ENCODE measurements at regions not wholly inside any gene's neighbourhood (a gene's known extent, or its start where the extent isn't known, plus 50 kb on each side); places are given as distances from the start of the nearest gene placed in this dataset.

DNA sequence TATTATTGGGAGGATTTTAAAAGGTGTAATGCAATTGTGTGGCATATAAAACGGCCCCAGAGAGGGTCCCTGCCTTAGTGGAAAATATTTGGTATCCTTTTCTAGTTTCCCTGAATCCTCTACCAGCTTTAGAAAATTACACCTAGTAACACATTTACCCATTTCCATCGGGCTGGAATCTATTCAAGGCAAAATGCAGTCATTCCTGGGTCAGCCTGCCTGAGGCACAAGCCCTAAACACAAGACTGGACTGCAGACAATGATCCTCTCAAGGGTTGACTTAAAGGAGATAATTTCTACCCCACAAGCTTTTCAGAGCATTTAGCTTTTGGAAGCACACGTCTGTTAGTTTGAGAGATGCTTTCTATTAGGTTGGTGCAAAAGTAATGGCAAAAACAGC is 124.4 kb upstream of the ADAMTSL1 start (continued):
- TF ChIP-seq SMAD3 (CRISPR knock-in tag; IDR thresholded peaks at IDR 0.05; ENCODE audit: borderline replicate concordance), result no peak

- Mint-ChIP-seq H3K27ac (no peak overlapping the region), H3K9me3 (no peaks in the 10 kb centered on the region), H3K4me1 (peaks cover 7% of the 10 kb centered on the region), H3K36me3 (no peaks in the 10 kb centered on the region), H3K4me3 (no peak overlapping the region), H3K27me3 (ENCODE audit: low read depth) (no peaks in the 10 kb centered on the region)
- ChIA-PET CTCF (no interaction called here), POLR2A (no interaction called here)
- TF ChIP-seq NR2C2 (CRISPR knock-in tag; IDR thresholded peaks at IDR 0.05), result no peak
- no peak for TF ChIP-seq ATF1 (CRISPR knock-in tag; IDR thresholded peaks at IDR 0.05)
- TF ChIP-seq PRRX2 (CRISPR knock-in tag; IDR thresholded peaks at IDR 0.05), result no peak
- TF ChIP-seq TP53 (CRISPR knock-in tag; IDR thresholded peaks at IDR 0.05), result no peak
- TF ChIP-seq USF1 (CRISPR knock-in tag; IDR thresholded peaks at IDR 0.05), result no peak
- TF ChIP-seq, protein P1, sequence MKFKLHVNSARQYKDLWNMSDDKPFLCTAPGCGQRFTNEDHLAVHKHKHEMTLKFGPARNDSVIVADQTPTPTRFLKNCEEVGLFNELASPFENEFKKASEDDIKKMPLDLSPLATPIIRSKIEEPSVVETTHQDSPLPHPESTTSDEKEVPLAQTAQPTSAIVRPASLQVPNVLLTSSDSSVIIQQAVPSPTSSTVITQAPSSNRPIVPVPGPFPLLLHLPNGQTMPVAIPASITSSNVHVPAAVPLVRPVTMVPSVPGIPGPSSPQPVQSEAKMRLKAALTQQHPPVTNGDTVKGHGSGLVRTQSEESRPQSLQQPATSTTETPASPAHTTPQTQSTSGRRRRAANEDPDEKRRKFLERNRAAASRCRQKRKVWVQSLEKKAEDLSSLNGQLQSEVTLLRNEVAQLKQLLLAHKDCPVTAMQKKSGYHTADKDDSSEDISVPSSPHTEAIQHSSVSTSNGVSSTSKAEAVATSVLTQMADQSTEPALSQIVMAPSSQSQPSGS (CRISPR knock-in tag; IDR thresholded peaks at IDR 0.05; ENCODE audit: borderline replicate concordance, low read depth), result no peak
- TF ChIP-seq, protein P2, sequence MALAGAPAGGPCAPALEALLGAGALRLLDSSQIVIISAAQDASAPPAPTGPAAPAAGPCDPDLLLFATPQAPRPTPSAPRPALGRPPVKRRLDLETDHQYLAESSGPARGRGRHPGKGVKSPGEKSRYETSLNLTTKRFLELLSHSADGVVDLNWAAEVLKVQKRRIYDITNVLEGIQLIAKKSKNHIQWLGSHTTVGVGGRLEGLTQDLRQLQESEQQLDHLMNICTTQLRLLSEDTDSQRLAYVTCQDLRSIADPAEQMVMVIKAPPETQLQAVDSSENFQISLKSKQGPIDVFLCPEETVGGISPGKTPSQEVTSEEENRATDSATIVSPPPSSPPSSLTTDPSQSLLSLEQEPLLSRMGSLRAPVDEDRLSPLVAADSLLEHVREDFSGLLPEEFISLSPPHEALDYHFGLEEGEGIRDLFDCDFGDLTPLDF (CRISPR knock-in tag; IDR thresholded peaks at IDR 0.05), result no peak
- no peak for TF ChIP-seq NR1H2 (CRISPR knock-in tag; IDR thresholded peaks at IDR 0.05)
- no peak for TF ChIP-seq ZNF317 (CRISPR knock-in tag; IDR thresholded peaks at IDR 0.05; ENCODE audit: borderline replicate concordance, low read depth)
- no peak for TF ChIP-seq ZNF281 (CRISPR knock-in tag; IDR thresholded peaks at IDR 0.05)
- TF ChIP-seq FOXK1 (CRISPR knock-in tag; IDR thresholded peaks at IDR 0.05), result no peak
- TF ChIP-seq, protein P3, sequence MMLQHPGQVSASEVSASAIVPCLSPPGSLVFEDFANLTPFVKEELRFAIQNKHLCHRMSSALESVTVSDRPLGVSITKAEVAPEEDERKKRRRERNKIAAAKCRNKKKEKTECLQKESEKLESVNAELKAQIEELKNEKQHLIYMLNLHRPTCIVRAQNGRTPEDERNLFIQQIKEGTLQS (CRISPR knock-in tag; conservative IDR thresholded peaks at IDR 0.05), result no peak
- no peak for TF ChIP-seq NFE2L1 (CRISPR knock-in tag; IDR thresholded peaks at IDR 0.05)
- no peak for TF ChIP-seq KAT7 (CRISPR knock-in tag; IDR thresholded peaks at IDR 0.05; ENCODE audit: borderline replicate concordance)
- TF ChIP-seq, protein P4, sequence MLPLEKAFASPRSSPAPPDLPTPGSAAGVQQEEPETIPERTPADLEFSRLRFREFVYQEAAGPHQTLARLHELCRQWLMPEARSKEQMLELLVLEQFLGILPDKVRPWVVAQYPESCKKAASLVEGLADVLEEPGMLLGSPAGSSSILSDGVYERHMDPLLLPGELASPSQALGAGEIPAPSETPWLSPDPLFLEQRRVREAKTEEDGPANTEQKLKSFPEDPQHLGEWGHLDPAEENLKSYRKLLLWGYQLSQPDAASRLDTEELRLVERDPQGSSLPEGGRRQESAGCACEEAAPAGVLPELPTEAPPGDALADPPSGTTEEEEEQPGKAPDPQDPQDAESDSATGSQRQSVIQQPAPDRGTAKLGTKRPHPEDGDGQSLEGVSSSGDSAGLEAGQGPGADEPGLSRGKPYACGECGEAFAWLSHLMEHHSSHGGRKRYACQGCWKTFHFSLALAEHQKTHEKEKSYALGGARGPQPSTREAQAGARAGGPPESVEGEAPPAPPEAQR (CRISPR knock-in tag; IDR thresholded peaks at IDR 0.05), result no peak
- TF ChIP-seq ELF4 (CRISPR knock-in tag; IDR thresholded peaks at IDR 0.05; ENCODE audit: low read depth), result no peak
- TF ChIP-seq ZBTB21 (CRISPR knock-in tag; IDR thresholded peaks at IDR 0.05; ENCODE audit: borderline replicate concordance), result no peak
- TF ChIP-seq TEAD4 (CRISPR knock-in tag; IDR thresholded peaks at IDR 0.05), result no peak
- no peak for TF ChIP-seq HMGXB4 (CRISPR knock-in tag; IDR thresholded peaks at IDR 0.05)
- ATAC-seq (peak; percentile 26; the same call in 1 of the 2 replicates), DNase-seq (ENCODE audit: low spot score) (no peak)
Measured at GRCh38 chr9:18350036-18350435, 123.9 kb upstream of the ADAMTSL1 start.

All from WTC11 (cell line).